Prostate gland (tissue), 2 donors: ENCODE measurements at regions not wholly inside any gene's neighbourhood (a gene's known extent, or its start where the extent isn't known, plus 50 kb on each side); places are given as distances from the start of the nearest gene placed in this dataset.

Source experiments
- CTCF ChIP-seq, 4 experiments: fragments of 200-600 bp in 2 of 4; fragments of 450-650 bp in 2 of 4; sonication (generic) in 2 of 4; IDR thresholded peaks; 1 replicate in 3 of 4; 2 replicates in 1 of 4; pipeline ENCODE4 v1.5.1; 2016 to 2019; ENCODE audit warnings: antibody characterized with exemption in 4 of 4, mild to moderate bottlenecking in 2 of 4, moderate library complexity in 2 of 4
- POLR2A ChIP-seq: fragments of 450-650 bp; IDR thresholded peaks from one replicate; pipeline ENCODE4 v1.6.1; 2016; ENCODE audit warnings: antibody characterized with exemption, mild to moderate bottlenecking

GRCh38 chr4:189021831-189022230, 882.6 kb downstream of the TRIML1 start:
- no peak for TF ChIP-seq POLR2A
- no peak for TF ChIP-seq CTCF (IDR thresholded peaks at IDR 0.05)
